Cardiac fibroblast (primary cell): ENCODE measurements at regions not wholly inside any gene's neighbourhood (a gene's known extent, or its start where the extent isn't known, plus 50 kb on each side); places are given as distances from the start of the nearest gene placed in this dataset.

Source experiments
- DNase-seq, 2 donors: peaks; one replicate each; pipeline versions ENCODE4 v3.0.0 to v3.0.0-alpha.2; 2010; ENCODE audit warnings: low read depth in 2 of 2
- H3K4me3 ChIP-seq, 2 donors: replicated peaks in 1 of 2; 1 replicate in 1 of 2; 2 replicates in 1 of 2; pipeline ENCODE4 v1.5.1; 2011; ENCODE audit warnings: low read depth in 2 of 2, low read length in 2 of 2, mild to moderate bottlenecking in 2 of 2, moderate library complexity in 1 of 2
- TF ChIP-seq, protein P1 (sequence below): IDR thresholded peaks from one replicate; pipeline ENCODE4 v1.5.1; 2011; ENCODE audit warnings: low read depth, mild to moderate bottlenecking, low read length, inconsistent platforms

- DNase-seq: peak in 1 of 2 donors; percentile 65
- no peak overlapping the region for H3K4me3 ChIP-seq
- TF ChIP-seq, protein P1, sequence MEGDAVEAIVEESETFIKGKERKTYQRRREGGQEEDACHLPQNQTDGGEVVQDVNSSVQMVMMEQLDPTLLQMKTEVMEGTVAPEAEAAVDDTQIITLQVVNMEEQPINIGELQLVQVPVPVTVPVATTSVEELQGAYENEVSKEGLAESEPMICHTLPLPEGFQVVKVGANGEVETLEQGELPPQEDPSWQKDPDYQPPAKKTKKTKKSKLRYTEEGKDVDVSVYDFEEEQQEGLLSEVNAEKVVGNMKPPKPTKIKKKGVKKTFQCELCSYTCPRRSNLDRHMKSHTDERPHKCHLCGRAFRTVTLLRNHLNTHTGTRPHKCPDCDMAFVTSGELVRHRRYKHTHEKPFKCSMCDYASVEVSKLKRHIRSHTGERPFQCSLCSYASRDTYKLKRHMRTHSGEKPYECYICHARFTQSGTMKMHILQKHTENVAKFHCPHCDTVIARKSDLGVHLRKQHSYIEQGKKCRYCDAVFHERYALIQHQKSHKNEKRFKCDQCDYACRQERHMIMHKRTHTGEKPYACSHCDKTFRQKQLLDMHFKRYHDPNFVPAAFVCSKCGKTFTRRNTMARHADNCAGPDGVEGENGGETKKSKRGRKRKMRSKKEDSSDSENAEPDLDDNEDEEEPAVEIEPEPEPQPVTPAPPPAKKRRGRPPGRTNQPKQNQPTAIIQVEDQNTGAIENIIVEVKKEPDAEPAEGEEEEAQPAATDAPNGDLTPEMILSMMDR: no peak
Measured at GRCh38 chr6:159376516-159377158, 207.4 kb downstream of the FNDC1 start.

GRCh38 chr6:159375014-159375413 lies 205.8 kb downstream of the FNDC1 start:
- TF ChIP-seq, protein P1: no peak

GRCh38 chr6:159373670-159374069 lies 204.5 kb downstream of the FNDC1 start:
- no peak for DNase-seq
- TF ChIP-seq, protein P1: no peak
- no peak overlapping the region for H3K4me3 ChIP-seq

More at GRCh38 chr6:159375014-159375413, 205.8 kb downstream of the FNDC1 start:
- H3K4me3 ChIP-seq: no peak overlapping the region
- no peak for DNase-seq

DNA sequence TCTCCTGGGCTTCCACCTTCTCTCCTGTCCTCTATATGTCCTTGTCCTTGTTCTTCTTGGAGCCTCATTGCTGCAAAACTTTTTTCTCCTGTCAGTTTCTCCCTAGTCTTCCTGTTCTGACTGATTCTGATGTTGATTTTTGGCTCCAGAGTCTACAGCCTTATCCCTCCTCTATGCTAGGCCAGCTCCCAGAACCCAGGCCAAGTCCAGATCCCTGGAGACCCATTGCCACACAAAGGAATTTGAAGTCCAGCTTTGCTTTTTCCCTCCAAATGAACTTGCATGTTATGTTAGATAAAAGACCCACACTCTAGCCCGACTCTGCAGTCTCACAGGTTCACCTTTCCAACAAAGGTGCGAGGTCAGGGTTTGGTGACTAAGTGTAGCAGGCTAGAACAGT lies 203.1 kb downstream of the FNDC1 start:
- no peak overlapping the region for H3K4me3 ChIP-seq
- no peak for DNase-seq
- TF ChIP-seq, protein P1: no peak

GRCh38 chr6:159360306-159360705 lies 191.1 kb downstream of the FNDC1 start:
- no peak overlapping the region for H3K4me3 ChIP-seq
- TF ChIP-seq, protein P1: no peak
- DNase-seq: peak; percentile 2 to 16

GRCh38 chr6:159359581-159360297 lies 190.5 kb downstream of the FNDC1 start:
- H3K4me3 ChIP-seq: no peak overlapping the region
- TF ChIP-seq, protein P1: no peak
- DNase-seq: no peak

- TF ChIP-seq, protein P1: no peak
- no peak overlapping the region for H3K4me3 ChIP-seq
- no peak for DNase-seq
Measured at GRCh38 chr6:159358562-159358961, 189.4 kb downstream of the FNDC1 start.
